ENCODE measurements at regions not wholly inside any gene's neighbourhood (a gene's known extent, or its start where the extent isn't known, plus 50 kb on each side); places are given as distances from the start of the nearest gene placed in this dataset.

DNA sequence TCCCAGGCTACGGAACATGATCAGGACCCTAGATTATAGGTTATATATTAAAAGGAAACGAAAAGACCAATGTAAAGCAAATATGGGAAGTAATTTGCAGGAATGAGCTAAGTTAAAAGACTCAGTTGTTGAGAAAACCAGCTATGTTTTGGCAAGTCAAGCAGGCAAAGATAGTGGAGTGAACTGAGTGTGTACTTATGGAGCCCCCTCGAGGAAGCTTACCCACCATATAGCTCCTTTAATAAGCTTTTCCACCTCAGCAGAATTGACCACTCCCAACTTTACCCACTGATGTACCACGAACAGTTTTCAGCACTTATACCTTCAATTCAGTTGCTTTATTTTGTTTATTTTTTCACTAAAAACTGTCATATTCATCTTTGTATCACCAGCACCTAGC lies 57.3 kb upstream of the PJA2 start:
- ChIA-PET CTCF (interaction anchor here (0.5 kb wide), 1 partner anchor 1280 kb away, joined by 4 read pairs; no protein-coding TSS in a partner anchor), POLR2A (no interaction called here)
- Histone ChIP-seq H4K20me1 (ENCODE audit: control insufficient read depth, insufficient read depth, low read length, poor library complexity, severe bottlenecking) (no peaks in the 10 kb centered on the region), H3K4me2 (replicated peaks; ENCODE audit: low read depth, low read length, poor library complexity, severe bottlenecking) (no peak overlapping the region), H3K4me3 (ENCODE audit: control extremely low read depth in 1 of 5, extremely low read depth in 1 of 5, insufficient read depth in 1 of 5, low read depth in 2 of 5, low read length in 4 of 5) (no peak overlapping the region), H2AFZ (ENCODE audit: insufficient read depth, low read depth, low read length, poor library complexity, severe bottlenecking) (no peak overlapping the region), H3K79me2 (ENCODE audit: control insufficient read depth, insufficient read depth, low read length) (no peaks in the 10 kb centered on the region), H3K36me3 (replicated peaks in 1 of 2; ENCODE audit: control extremely low read depth in 1 of 2, control insufficient read depth in 1 of 2, extremely low read depth in 1 of 2, insufficient read depth in 2 of 2, low read length in 1 of 2) (no peaks in the 10 kb centered on the region), H3K27me3 (replicated peaks in 1 of 4; ENCODE audit: control extremely low read depth in 1 of 4, control insufficient read depth in 3 of 4, insufficient read depth in 4 of 4, low read length in 3 of 4) (no peaks in the 10 kb centered on the region), H3K4me1 (ENCODE audit: control insufficient read depth in 2 of 2, insufficient read depth in 2 of 2, low read length in 2 of 2) (peaks cover 0 to 3% of the 10 kb centered on the region in 2 donors), H3K9me3 (ENCODE audit: control extremely low read depth in 1 of 3, control insufficient read depth in 2 of 3, insufficient read depth in 1 of 3, low read length in 2 of 3) (no peaks in the 10 kb centered on the region), H3K27ac (ENCODE audit: low read length in 2 of 2) (no peak overlapping the region), H3K9ac (ENCODE audit: low read length) (no peak overlapping the region)
- DNase-seq (no peak), ATAC-seq (ENCODE audit: low read depth) (no peak)
- TF ChIP-seq CTCF (IDR thresholded peaks at IDR 0.05) = no peak
- no peak for TF ChIP-seq EZH2 (IDR thresholded peaks at IDR 0.05; ENCODE audit: borderline replicate concordance, insufficient read depth, low read depth, low read length, poor library complexity, severe bottlenecking)
- H3K4me3 Mint-ChIP-seq = no peak overlapping the region
- intact Hi-C loops (cut with micrococcal nuclease) = loop anchor here (5.0 kb wide), 1 partner anchor 945 kb away; no protein-coding TSS in a partner anchor
- WGBS (ENCODE audit: insufficient coverage) = 96% methylated on average over 3 of the region's 4 CpGs
- peaks cover 5% of the 10 kb centered on the region for H3K4me1 Mint-ChIP-seq
- no peak overlapping the region for H3K27ac Mint-ChIP-seq
- no peaks in the 10 kb centered on the region for H3K27me3 Mint-ChIP-seq
- H3K9me3 Mint-ChIP-seq (ENCODE audit: insufficient read depth) = no peaks in the 10 kb centered on the region

All from B cell (primary cell).